PC-9 (cell line): ENCODE measurements at regions not wholly inside any gene's neighbourhood (a gene's known extent, or its start where the extent isn't known, plus 50 kb on each side); places are given as distances from the start of the nearest gene placed in this dataset.

Experiments used
- BruUV-seq: library from RNA; stranded (reverse); fragments of 400-500 nt; replicated peaks from 2 replicates; lab custom pipeline; 2021; lab: Mats Ljungman, UMichigan
- CTCF ChIA-PET: fragments of 300-600 bp; sonication (Branson Sonifier 250); formaldehyde crosslinking; loops from one replicate; lab custom pipeline; 2022; ENCODE audit warnings: antibody characterized with exemption; lab: Charles Lee
- POLR2A ChIA-PET: fragments of 300-600 bp; sonication (Branson Sonifier 250); formaldehyde crosslinking; loops from one replicate; lab custom pipeline; 2022; ENCODE audit warnings: antibody characterized with exemption; ENCODE audit not compliant: unreplicated experiment; lab: Charles Lee
- DNase-seq, 2 experiments: peaks; one replicate each; pipeline versions ENCODE4 v3.0.0 to v3.0.0-alpha.2; 2015 to 2022; ENCODE audit warnings: mixed read lengths in 1 of 2
- H2AFZ ChIP-seq: fragments of 200-600 bp; sonication (generic); 2 replicates; pipeline ENCODE4 v1.8.1; 2017; ENCODE audit warnings: antibody characterized with exemption
- H3F3A ChIP-seq: fragments of 200-600 bp; sonication (generic); 2 replicates; pipeline ENCODE4 v1.8.1; 2017; ENCODE audit warnings: antibody characterized with exemption, mild to moderate bottlenecking, low read depth; ENCODE audit not compliant: insufficient read depth
- H3K27ac ChIP-seq: fragments of 200-600 bp; sonication (generic); 2 replicates; pipeline ENCODE4 v1.6.1; 2016; ENCODE audit warnings: mixed run types
- H3K27me3 ChIP-seq: fragments of 200-600 bp; sonication (generic); 2 replicates; pipeline ENCODE4 v1.6.1; 2016; ENCODE audit warnings: low read depth, mixed run types; ENCODE audit not compliant: insufficient read depth
- H3K36me3 ChIP-seq: fragments of 200-600 bp; sonication (generic); 2 replicates; pipeline ENCODE4 v1.6.1; 2016; ENCODE audit warnings: low read depth, mixed run types
- H3K4me1 ChIP-seq: fragments of 200-600 bp; sonication (generic); replicated peaks from 2 replicates; pipeline ENCODE4 v1.6.1; 2016; ENCODE audit warnings: mixed run types; ENCODE audit not compliant: insufficient read depth
- H3K4me2 ChIP-seq: fragments of 200-600 bp; sonication (generic); 2 replicates; pipeline ENCODE4 v1.6.1; 2017; ENCODE audit warnings: mixed run types
- H3K4me3 ChIP-seq: fragments of 200-600 bp; sonication (generic); 2 replicates; pipeline ENCODE4 v1.6.1; 2016; ENCODE audit warnings: mixed run types
- H3K79me2 ChIP-seq: fragments of 200-600 bp; sonication (generic); 2 replicates; pipeline ENCODE4 v1.6.1; 2017; ENCODE audit warnings: low read depth, mixed run types
- H3K9me2 ChIP-seq: fragments of 200-600 bp; sonication (generic); 2 replicates; pipeline ENCODE4 v1.8.1; 2017; ENCODE audit warnings: mild to moderate bottlenecking; ENCODE audit not compliant: insufficient read depth
- H3K9me3 ChIP-seq: fragments of 200-600 bp; sonication (generic); 2 replicates; pipeline ENCODE4 v1.8.1; 2016; ENCODE audit warnings: low read depth; ENCODE audit not compliant: insufficient read depth
- H4K20me1 ChIP-seq: fragments of 200-600 bp; sonication (generic); 2 replicates; pipeline ENCODE4 v1.8.1; 2017; ENCODE audit not compliant: insufficient read depth
- EZH2 ChIP-seq: fragments of 200-600 bp; sonication (generic); IDR thresholded peaks from 2 replicates; pipeline ENCODE4 v1.8.0; 2017; ENCODE audit warnings: antibody characterized with exemption, low read depth
- intact Hi-C: fragments of 100-400 bp; cut with micrococcal nuclease; formaldehyde crosslinking; loops from one replicate; pipeline ENCODE4 v1.10.0; 2022; ENCODE audit not compliant: unreplicated experiment
- TF ChIP-seq, protein P1 (sequence below): fragments of 200-600 bp; sonication (generic); conservative IDR thresholded peaks from 2 replicates; pipeline ENCODE4 v1.6.1; 2017; ENCODE audit warnings: mixed run types, antibody characterized with exemption, mild to moderate bottlenecking, moderate library complexity

DNA sequence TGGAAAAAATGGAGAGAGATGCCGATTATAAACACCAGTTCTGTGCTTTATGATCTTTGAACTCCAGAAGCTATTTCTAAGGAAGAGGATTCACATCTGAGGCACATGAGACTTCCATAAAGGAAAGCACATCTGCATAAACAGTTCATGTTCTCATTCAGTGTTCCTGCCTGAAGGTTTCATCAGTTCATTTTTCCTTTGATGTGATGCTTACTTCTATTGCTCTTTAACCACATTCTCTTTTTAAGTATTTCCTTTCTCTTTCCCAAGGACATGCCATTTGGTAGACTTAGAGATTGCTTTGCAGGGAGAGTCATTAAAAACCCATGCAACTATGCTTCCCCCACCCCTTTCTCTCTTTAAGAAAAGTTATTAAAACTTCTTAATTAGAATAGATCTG is 387.0 kb upstream of the FLRT2 start:
- no peaks in the 10 kb centered on the region for H3K4me1 ChIP-seq
- no peaks in the 10 kb centered on the region for H3F3A ChIP-seq
- H3K36me3 ChIP-seq = no peaks in the 10 kb centered on the region
- no peak overlapping the region for H3K4me2 ChIP-seq
- H4K20me1 ChIP-seq = no peaks in the 10 kb centered on the region
- no peaks in the 10 kb centered on the region for H3K79me2 ChIP-seq
- no peaks in the 10 kb centered on the region for H3K9me2 ChIP-seq
- no peak overlapping the region for H2AFZ ChIP-seq
- intact Hi-C loops = no loop called here
- no TSS peak for BruUV-seq
- H3K9me3 ChIP-seq = no peaks in the 10 kb centered on the region
- H3K27me3 ChIP-seq = no peaks in the 10 kb centered on the region
- H3K4me3 ChIP-seq = no peak overlapping the region
- no peak for TF ChIP-seq EZH2
- TF ChIP-seq, protein P1, sequence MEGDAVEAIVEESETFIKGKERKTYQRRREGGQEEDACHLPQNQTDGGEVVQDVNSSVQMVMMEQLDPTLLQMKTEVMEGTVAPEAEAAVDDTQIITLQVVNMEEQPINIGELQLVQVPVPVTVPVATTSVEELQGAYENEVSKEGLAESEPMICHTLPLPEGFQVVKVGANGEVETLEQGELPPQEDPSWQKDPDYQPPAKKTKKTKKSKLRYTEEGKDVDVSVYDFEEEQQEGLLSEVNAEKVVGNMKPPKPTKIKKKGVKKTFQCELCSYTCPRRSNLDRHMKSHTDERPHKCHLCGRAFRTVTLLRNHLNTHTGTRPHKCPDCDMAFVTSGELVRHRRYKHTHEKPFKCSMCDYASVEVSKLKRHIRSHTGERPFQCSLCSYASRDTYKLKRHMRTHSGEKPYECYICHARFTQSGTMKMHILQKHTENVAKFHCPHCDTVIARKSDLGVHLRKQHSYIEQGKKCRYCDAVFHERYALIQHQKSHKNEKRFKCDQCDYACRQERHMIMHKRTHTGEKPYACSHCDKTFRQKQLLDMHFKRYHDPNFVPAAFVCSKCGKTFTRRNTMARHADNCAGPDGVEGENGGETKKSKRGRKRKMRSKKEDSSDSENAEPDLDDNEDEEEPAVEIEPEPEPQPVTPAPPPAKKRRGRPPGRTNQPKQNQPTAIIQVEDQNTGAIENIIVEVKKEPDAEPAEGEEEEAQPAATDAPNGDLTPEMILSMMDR = no peak
- H3K27ac ChIP-seq = no peak overlapping the region
- DNase-seq = no peak
- ChIA-PET POLR2A (no interaction called here), CTCF (no interaction called here)

DNA sequence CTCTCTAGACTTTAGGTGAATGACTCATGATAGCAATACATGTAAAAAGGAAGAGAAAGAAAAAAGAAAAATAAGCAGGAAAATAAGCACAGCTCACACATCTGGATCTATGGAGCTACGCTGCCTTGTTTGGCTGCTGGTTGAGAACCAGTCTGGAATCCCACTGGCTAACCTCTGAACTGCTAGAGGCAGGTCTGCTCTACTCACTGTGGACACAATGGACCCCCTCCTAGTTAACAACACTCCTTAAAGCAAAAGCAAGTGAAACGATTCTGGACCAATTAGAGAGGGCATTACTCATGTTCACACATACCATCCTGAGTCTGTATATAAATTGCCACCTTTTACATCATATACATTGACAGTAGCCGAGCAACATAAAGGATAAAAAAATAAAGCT is 383.2 kb upstream of the FLRT2 start:
- Histone ChIP-seq H3K4me1 (no peaks in the 10 kb centered on the region), H3K27me3 (no peaks in the 10 kb centered on the region), H3K9me2 (no peaks in the 10 kb centered on the region), H4K20me1 (no peaks in the 10 kb centered on the region), H3K9me3 (no peaks in the 10 kb centered on the region), H3K27ac (no peak overlapping the region), H2AFZ (no peak overlapping the region), H3K36me3 (no peaks in the 10 kb centered on the region), H3F3A (no peaks in the 10 kb centered on the region), H3K4me3 (no peak overlapping the region), H3K4me2 (no peak overlapping the region), H3K79me2 (no peaks in the 10 kb centered on the region)
- no TSS peak for BruUV-seq
- TF ChIP-seq EZH2 = no peak
- TF ChIP-seq, protein P1 = no peak
- POLR2A ChIA-PET = no interaction called here
- CTCF ChIA-PET = no interaction called here
- DNase-seq = no peak
- intact Hi-C loops = no loop called here

DNA sequence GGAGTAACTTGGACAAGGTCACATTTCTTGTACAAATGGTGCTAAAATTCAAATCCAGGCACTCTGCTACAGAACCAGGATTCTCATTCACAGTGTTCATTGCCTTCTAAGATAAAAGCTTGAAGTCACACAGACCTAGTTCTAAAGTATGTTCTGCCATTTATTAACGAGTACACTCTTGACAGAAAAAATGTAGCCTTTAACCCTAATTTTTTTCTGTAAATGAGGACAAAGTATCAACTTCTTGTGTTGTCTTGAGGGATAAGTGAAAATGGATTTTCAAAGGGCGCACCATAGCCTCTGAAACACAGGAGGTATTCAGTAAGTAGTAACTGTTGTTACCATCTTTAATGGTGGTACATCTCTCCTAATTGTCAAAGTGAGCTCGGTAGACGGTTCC is 379.8 kb upstream of the FLRT2 start:
- no peaks in the 10 kb centered on the region for H3F3A ChIP-seq
- H3K36me3 ChIP-seq = no peaks in the 10 kb centered on the region
- no peak overlapping the region for H3K4me3 ChIP-seq
- intact Hi-C loops = no loop called here
- no peaks in the 10 kb centered on the region for H3K79me2 ChIP-seq
- no peak overlapping the region for H2AFZ ChIP-seq
- H4K20me1 ChIP-seq = no peaks in the 10 kb centered on the region
- ChIA-PET POLR2A (no interaction called here), CTCF (no interaction called here)
- BruUV-seq = no TSS peak
- no peak overlapping the region for H3K27ac ChIP-seq
- H3K4me1 ChIP-seq = no peaks in the 10 kb centered on the region
- no peaks in the 10 kb centered on the region for H3K9me3 ChIP-seq
- no peak overlapping the region for H3K4me2 ChIP-seq
- no peak for DNase-seq
- H3K27me3 ChIP-seq = no peaks in the 10 kb centered on the region
- TF ChIP-seq EZH2 = no peak
- TF ChIP-seq, protein P1 = no peak
- no peaks in the 10 kb centered on the region for H3K9me2 ChIP-seq
